Thyroid gland (tissue), 4 donors: ENCODE measurements at regions not wholly inside any gene's neighbourhood (a gene's known extent, or its start where the extent isn't known, plus 50 kb on each side); places are given as distances from the start of the nearest gene placed in this dataset.

Experiments
- DNase-seq, 2 donors: peaks; one replicate each; pipeline ENCODE4 v3.0.0-alpha.2; 2019
- H3K27ac ChIP-seq, 3 donors: fragments of 200-600 bp; sonication (generic); 1 replicate in 2 of 3; 2 replicates in 1 of 3; pipeline ENCODE4 v1.5.1; 2016 to 2019; ENCODE audit warnings: mild to moderate bottlenecking in 1 of 3, moderate library complexity in 1 of 3
- H3K27me3 ChIP-seq: fragments of 200-600 bp; sonication (generic); one replicate; pipeline ENCODE4 v1.5.1; 2019
- H3K36me3 ChIP-seq, 2 donors: fragments of 200-600 bp; sonication (generic); one replicate each; pipeline ENCODE4 v1.5.1; 2016 to 2019
- H3K4me1 ChIP-seq, 2 donors: fragments of 200-600 bp; sonication (generic); one replicate each; pipeline ENCODE4 v1.5.1; 2017 to 2019
- H3K4me3 ChIP-seq, 3 donors: fragments of 200-600 bp; sonication (generic); replicated peaks in 1 of 3; 1 replicate in 2 of 3; 2 replicates in 1 of 3; pipeline ENCODE4 v1.5.1; 2016; ENCODE audit warnings: mild to moderate bottlenecking in 1 of 3
- H3K9me3 ChIP-seq: fragments of 200-600 bp; sonication (generic); one replicate; pipeline ENCODE4 v1.5.1; 2017
- POLR2A ChIP-seq, 2 donors: fragments of 450-650 bp; IDR thresholded peaks; one replicate each; pipeline ENCODE4 v1.6.1; 2017; ENCODE audit warnings: antibody characterized with exemption in 2 of 2, mild to moderate bottlenecking in 2 of 2, moderate library complexity in 1 of 2
- WGBS, 2 donors: methylation state at CpG; one replicate each; pipeline ENCODE4 v1.1.5; 2017; 5-methylcytosine and 5-hydroxymethylcytosine counted together
- intact Hi-C: fragments of 100-400 bp; cut with DNase I; formaldehyde crosslinking; loops from one replicate; pipeline ENCODE4 v1.15.1; 2023
- TF ChIP-seq, protein P1 (sequence below), 6 experiments: fragments of 200-600 bp in 3 of 6; fragments of 450-650 bp in 3 of 6; sonication (generic) in 3 of 6; IDR thresholded peaks; one replicate each; pipeline ENCODE4 v1.5.1; 2016 to 2019; ENCODE audit warnings: antibody characterized with exemption in 6 of 6, mild to moderate bottlenecking in 2 of 6, inconsistent platforms in 1 of 6, moderate library complexity in 1 of 6

- WGBS, 2 donors: 82 to 96% methylated on average over 6 of the region's 6 CpGs
- Histone ChIP-seq H3K9me3 (no peaks in the 10 kb centered on the region), H3K4me1 (no peaks in the 10 kb centered on the region), H3K4me3 (no peak overlapping the region), H3K27me3 (no peaks in the 10 kb centered on the region), H3K27ac (no peak overlapping the region), H3K36me3 (no peaks in the 10 kb centered on the region)
- intact Hi-C loops: no loop called here
- TF ChIP-seq POLR2A (IDR thresholded peaks at IDR 0.05): no peak
- TF ChIP-seq, protein P1, sequence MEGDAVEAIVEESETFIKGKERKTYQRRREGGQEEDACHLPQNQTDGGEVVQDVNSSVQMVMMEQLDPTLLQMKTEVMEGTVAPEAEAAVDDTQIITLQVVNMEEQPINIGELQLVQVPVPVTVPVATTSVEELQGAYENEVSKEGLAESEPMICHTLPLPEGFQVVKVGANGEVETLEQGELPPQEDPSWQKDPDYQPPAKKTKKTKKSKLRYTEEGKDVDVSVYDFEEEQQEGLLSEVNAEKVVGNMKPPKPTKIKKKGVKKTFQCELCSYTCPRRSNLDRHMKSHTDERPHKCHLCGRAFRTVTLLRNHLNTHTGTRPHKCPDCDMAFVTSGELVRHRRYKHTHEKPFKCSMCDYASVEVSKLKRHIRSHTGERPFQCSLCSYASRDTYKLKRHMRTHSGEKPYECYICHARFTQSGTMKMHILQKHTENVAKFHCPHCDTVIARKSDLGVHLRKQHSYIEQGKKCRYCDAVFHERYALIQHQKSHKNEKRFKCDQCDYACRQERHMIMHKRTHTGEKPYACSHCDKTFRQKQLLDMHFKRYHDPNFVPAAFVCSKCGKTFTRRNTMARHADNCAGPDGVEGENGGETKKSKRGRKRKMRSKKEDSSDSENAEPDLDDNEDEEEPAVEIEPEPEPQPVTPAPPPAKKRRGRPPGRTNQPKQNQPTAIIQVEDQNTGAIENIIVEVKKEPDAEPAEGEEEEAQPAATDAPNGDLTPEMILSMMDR (IDR thresholded peaks at IDR 0.05): no peak
- no peak for DNase-seq
Measured at GRCh38 chr13:21924958-21925357, 254.1 kb downstream of the FGF9 start.

GRCh38 chr13:21925720-21926119, 254.8 kb downstream of the FGF9 start:
- TF ChIP-seq, protein P1 (IDR thresholded peaks at IDR 0.05): no peak
- TF ChIP-seq POLR2A (IDR thresholded peaks at IDR 0.05): no peak
- H3K4me1 ChIP-seq: no peaks in the 10 kb centered on the region

DNA sequence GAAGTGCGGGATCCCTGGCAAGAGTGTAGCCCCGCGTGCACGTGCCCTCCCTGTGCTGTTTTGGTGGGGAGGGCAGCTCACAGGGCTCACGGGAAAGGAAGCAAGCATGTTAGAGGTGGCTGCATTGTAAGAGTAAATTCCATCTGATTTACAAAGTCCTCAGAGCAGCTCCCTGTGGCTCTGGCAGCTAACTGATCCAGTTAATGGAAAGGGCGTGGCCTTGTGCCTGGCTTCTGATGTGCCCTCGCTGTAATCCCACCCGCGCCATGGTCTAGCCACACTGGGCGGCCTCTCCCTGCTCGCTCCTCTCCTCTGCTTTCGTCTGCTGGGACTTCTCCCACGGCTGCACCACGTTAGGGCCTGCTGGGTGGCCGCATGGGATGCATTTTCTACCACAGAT, 258.5 kb downstream of the FGF9 start:
- Histone ChIP-seq H3K9me3 (no peaks in the 10 kb centered on the region), H3K4me1 (peaks cover 5 to 11% of the 10 kb centered on the region in 2 donors), H3K4me3 (no peak overlapping the region), H3K27ac (no peak overlapping the region), H3K36me3 (no peaks in the 10 kb centered on the region), H3K27me3 (no peaks in the 10 kb centered on the region)
- WGBS, 2 donors: 80 to 82% methylated on average over 15 of the region's 15 CpGs
- intact Hi-C loops: no loop called here
- no peak for DNase-seq
- TF ChIP-seq, protein P1 (IDR thresholded peaks at IDR 0.05): no peak
- no peak for TF ChIP-seq POLR2A (IDR thresholded peaks at IDR 0.05)

More at GRCh38 chr13:21925720-21926119, 254.8 kb downstream of the FGF9 start:
- Histone ChIP-seq H3K9me3 (no peaks in the 10 kb centered on the region), H3K4me3 (no peak overlapping the region), H3K27me3 (no peaks in the 10 kb centered on the region), H3K27ac (no peak overlapping the region), H3K36me3 (no peaks in the 10 kb centered on the region)
- 96 to 97% methylated on average over 6 of the region's 6 CpGs for WGBS, 2 donors
- DNase-seq: no peak
- intact Hi-C loops: no loop called here

- WGBS, 2 donors: 54 to 55% methylated on average over 6 of the region's 6 CpGs
- intact Hi-C loops: no loop called here
Measured at GRCh38 chr13:21930536-21930935, 259.7 kb downstream of the FGF9 start.

GRCh38 chr13:21932578-21932977, 261.7 kb downstream of the FGF9 start:
- Histone ChIP-seq H3K27me3 (no peaks in the 10 kb centered on the region), H3K27ac (no peak overlapping the region), H3K9me3 (no peaks in the 10 kb centered on the region), H3K4me1 (peaks cover 5 to 11% of the 10 kb centered on the region in 2 donors), H3K4me3 (no peak overlapping the region), H3K36me3 (no peaks in the 10 kb centered on the region)
- intact Hi-C loops: no loop called here
- TF ChIP-seq, protein P1 (IDR thresholded peaks at IDR 0.05): no peak
- TF ChIP-seq POLR2A (IDR thresholded peaks at IDR 0.05): no peak
- WGBS, 2 donors: 56 to 75% methylated on average over 2 of the region's 2 CpGs
- DNase-seq: no peak

More at GRCh38 chr13:21930536-21930935, 259.7 kb downstream of the FGF9 start:
- TF ChIP-seq, protein P1 (IDR thresholded peaks at IDR 0.05): no peak
- peaks cover 5 to 11% of the 10 kb centered on the region in 2 donors for H3K4me1 ChIP-seq
- H3K4me3 ChIP-seq: no peak overlapping the region
- no peaks in the 10 kb centered on the region for H3K9me3 ChIP-seq
- H3K27ac ChIP-seq: no peak overlapping the region
- no peaks in the 10 kb centered on the region for H3K36me3 ChIP-seq
- DNase-seq: no peak
- no peaks in the 10 kb centered on the region for H3K27me3 ChIP-seq
